ENCODE measurements at regions not wholly inside any gene's neighbourhood (a gene's known extent, or its start where the extent isn't known, plus 50 kb on each side); places are given as distances from the start of the nearest gene placed in this dataset.

- H3K27me3 ChIP-seq (ENCODE audit: control insufficient read depth in 3 of 3, insufficient read depth in 3 of 3, low read length in 3 of 3) = no peaks in the 10 kb centered on the region
- WGBS, 3 donors = 80 to 87% (median 81%) methylated on average over 5 of the region's 5 CpGs
- no peaks in the 10 kb centered on the region for H3K36me3 ChIP-seq (ENCODE audit: control insufficient read depth in 3 of 3, insufficient read depth in 2 of 3, low read depth in 1 of 3, low read length in 3 of 3)
- H3K4me3 ChIP-seq (ENCODE audit: low read depth in 1 of 3, low read length in 3 of 3) = no peak overlapping the region
- H3K9me3 ChIP-seq (ENCODE audit: control insufficient read depth in 2 of 2, insufficient read depth in 1 of 2, low read depth in 1 of 2, low read length in 1 of 2) = no peaks in the 10 kb centered on the region
- no peak for DNase-seq
- H3K4me1 ChIP-seq (ENCODE audit: control insufficient read depth in 3 of 3, insufficient read depth in 2 of 3, low read depth in 1 of 3, low read length in 2 of 3) = no peaks in the 10 kb centered on the region
- no peak overlapping the region for H3K27ac ChIP-seq (ENCODE audit: low read depth in 1 of 3, low read length in 2 of 3)
- no peak for FAIRE-seq
These were observed 88.6 kb upstream of the PCSK2 start for GRCh38 chr20:17138237-17138636.

- DNase-seq (no peak), FAIRE-seq (no peak)
- no peaks in the 10 kb centered on the region for H3K4me1 ChIP-seq (ENCODE audit: control insufficient read depth in 3 of 3, insufficient read depth in 2 of 3, low read depth in 1 of 3, low read length in 2 of 3)
- WGBS, 3 donors = 89 to 90% (median 90%) methylated on average over 3 of the region's 3 CpGs
- H3K36me3 ChIP-seq (ENCODE audit: control insufficient read depth in 3 of 3, insufficient read depth in 2 of 3, low read depth in 1 of 3, low read length in 3 of 3) = no peaks in the 10 kb centered on the region
- H3K27ac ChIP-seq (ENCODE audit: low read depth in 1 of 3, low read length in 2 of 3) = no peak overlapping the region
- H3K27me3 ChIP-seq (ENCODE audit: control insufficient read depth in 3 of 3, insufficient read depth in 3 of 3, low read length in 3 of 3) = no peaks in the 10 kb centered on the region
- no peak overlapping the region for H3K4me3 ChIP-seq (ENCODE audit: low read depth in 1 of 3, low read length in 3 of 3)
- no peaks in the 10 kb centered on the region for H3K9me3 ChIP-seq (ENCODE audit: control insufficient read depth in 2 of 2, insufficient read depth in 1 of 2, low read depth in 1 of 2, low read length in 1 of 2)
These were observed 85.9 kb upstream of the PCSK2 start for GRCh38 chr20:17140894-17141293.

DNA sequence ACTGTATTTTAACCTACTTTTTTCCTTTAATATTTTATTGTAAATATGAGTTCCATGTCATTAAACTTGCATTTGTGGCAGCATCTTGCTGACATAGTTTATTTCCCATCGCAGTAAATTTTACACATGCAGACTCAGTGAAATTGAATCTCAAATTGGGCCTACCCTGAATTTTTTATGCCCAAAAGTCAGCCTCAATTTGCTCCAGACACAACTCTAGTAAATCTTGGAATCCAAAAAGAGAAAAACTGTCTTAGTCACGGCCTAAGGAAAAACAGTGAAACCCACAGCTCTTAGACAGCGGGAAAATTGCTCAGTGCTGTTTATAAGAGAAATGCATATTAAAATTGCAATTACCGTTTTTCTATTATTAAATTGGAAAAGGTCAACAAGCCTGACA, 85.3 kb upstream of the PCSK2 start:
- Histone ChIP-seq H3K4me3 (ENCODE audit: low read depth in 1 of 3, low read length in 3 of 3) (no peak overlapping the region), H3K36me3 (ENCODE audit: control insufficient read depth in 3 of 3, insufficient read depth in 2 of 3, low read depth in 1 of 3, low read length in 3 of 3) (no peaks in the 10 kb centered on the region), H3K27me3 (ENCODE audit: control insufficient read depth in 3 of 3, insufficient read depth in 3 of 3, low read length in 3 of 3) (no peaks in the 10 kb centered on the region), H3K27ac (ENCODE audit: low read depth in 1 of 3, low read length in 2 of 3) (no peak overlapping the region), H3K9me3 (ENCODE audit: control insufficient read depth in 2 of 2, insufficient read depth in 1 of 2, low read depth in 1 of 2, low read length in 1 of 2) (no peaks in the 10 kb centered on the region), H3K4me1 (ENCODE audit: control insufficient read depth in 3 of 3, insufficient read depth in 2 of 3, low read depth in 1 of 3, low read length in 2 of 3) (no peaks in the 10 kb centered on the region)
- FAIRE-seq = no peak
- no peak for DNase-seq
- WGBS, 3 donors = 80 to 85% (median 83%) methylated on average over 4 of the region's 4 CpGs

- H3K4me3 ChIP-seq (ENCODE audit: low read depth in 1 of 3, low read length in 3 of 3) = no peak overlapping the region
- peak in 1 of 2 donors; percentile 27 for DNase-seq
- no peaks in the 10 kb centered on the region for H3K9me3 ChIP-seq (ENCODE audit: control insufficient read depth in 2 of 2, insufficient read depth in 1 of 2, low read depth in 1 of 2, low read length in 1 of 2)
- FAIRE-seq = no peak
- no peaks in the 10 kb centered on the region for H3K27me3 ChIP-seq (ENCODE audit: control insufficient read depth in 3 of 3, insufficient read depth in 3 of 3, low read length in 3 of 3)
- H3K4me1 ChIP-seq (ENCODE audit: control insufficient read depth in 3 of 3, insufficient read depth in 2 of 3, low read depth in 1 of 3, low read length in 2 of 3) = no peaks in the 10 kb centered on the region
- H3K36me3 ChIP-seq (ENCODE audit: control insufficient read depth in 3 of 3, insufficient read depth in 2 of 3, low read depth in 1 of 3, low read length in 3 of 3) = no peaks in the 10 kb centered on the region
- WGBS, 3 donors = 37 to 60% (median 42%) methylated on average over 3 of the region's 3 CpGs
- H3K27ac ChIP-seq (ENCODE audit: low read depth in 1 of 3, low read length in 2 of 3) = no peak overlapping the region
These were observed 84.2 kb upstream of the PCSK2 start for GRCh38 chr20:17142666-17143065.

GRCh38 chr20:17150858-17151257, 76.0 kb upstream of the PCSK2 start:
- no peaks in the 10 kb centered on the region for H3K9me3 ChIP-seq (ENCODE audit: control insufficient read depth in 2 of 2, insufficient read depth in 1 of 2, low read depth in 1 of 2, low read length in 1 of 2)
- H3K4me1 ChIP-seq (ENCODE audit: control insufficient read depth in 3 of 3, insufficient read depth in 2 of 3, low read depth in 1 of 3, low read length in 2 of 3) = no peaks in the 10 kb centered on the region
- WGBS, 3 donors = 34 to 43% (median 43%) methylated on average over 1 of the region's 1 CpG
- H3K27ac ChIP-seq (ENCODE audit: low read depth in 1 of 3, low read length in 2 of 3) = no peak overlapping the region
- H3K4me3 ChIP-seq (ENCODE audit: low read depth in 1 of 3, low read length in 3 of 3) = no peak overlapping the region
- no peak for FAIRE-seq
- H3K27me3 ChIP-seq (ENCODE audit: control insufficient read depth in 3 of 3, insufficient read depth in 3 of 3, low read length in 3 of 3) = no peaks in the 10 kb centered on the region
- no peaks in the 10 kb centered on the region for H3K36me3 ChIP-seq (ENCODE audit: control insufficient read depth in 3 of 3, insufficient read depth in 2 of 3, low read depth in 1 of 3, low read length in 3 of 3)
- no peak for DNase-seq

- H3K27me3 ChIP-seq (ENCODE audit: control insufficient read depth in 3 of 3, insufficient read depth in 3 of 3, low read length in 3 of 3) = no peaks in the 10 kb centered on the region
These were observed 71.4 kb upstream of the PCSK2 start for GRCh38 chr20:17155401-17155800.

DNA sequence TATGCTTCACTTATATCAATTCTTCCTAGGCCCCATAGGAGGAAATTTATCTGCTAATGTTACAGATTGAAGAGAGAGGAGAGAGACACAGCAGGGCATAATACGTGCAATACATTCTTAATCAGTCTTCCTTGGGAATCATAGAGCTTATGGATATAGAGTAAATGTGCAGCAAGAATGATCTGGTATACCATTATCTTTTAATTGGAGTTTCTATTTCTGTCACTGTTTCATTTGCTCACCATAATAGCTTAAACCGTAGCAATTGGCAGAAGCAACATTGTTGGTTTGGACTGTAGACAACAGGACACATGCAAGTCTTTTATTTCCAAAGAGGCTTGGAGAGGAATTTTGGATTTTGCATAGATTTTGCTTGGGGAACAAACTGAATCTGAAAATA, 68.1 kb upstream of the PCSK2 start:
- Histone ChIP-seq H3K27ac (ENCODE audit: low read depth in 1 of 3, low read length in 2 of 3) (no peak overlapping the region), H3K4me1 (ENCODE audit: control insufficient read depth in 3 of 3, insufficient read depth in 2 of 3, low read depth in 1 of 3, low read length in 2 of 3) (no peaks in the 10 kb centered on the region), H3K9me3 (ENCODE audit: control insufficient read depth in 2 of 2, insufficient read depth in 1 of 2, low read depth in 1 of 2, low read length in 1 of 2) (no peaks in the 10 kb centered on the region), H3K36me3 (ENCODE audit: control insufficient read depth in 3 of 3, insufficient read depth in 2 of 3, low read depth in 1 of 3, low read length in 3 of 3) (no peaks in the 10 kb centered on the region), H3K27me3 (ENCODE audit: control insufficient read depth in 3 of 3, insufficient read depth in 3 of 3, low read length in 3 of 3) (no peaks in the 10 kb centered on the region), H3K4me3 (ENCODE audit: low read depth in 1 of 3, low read length in 3 of 3) (no peak overlapping the region)
- FAIRE-seq (no peak), DNase-seq (no peak)
- 75 to 85% (median 78%) methylated on average over 2 of the region's 2 CpGs for WGBS, 3 donors

More at GRCh38 chr20:17155401-17155800, 71.4 kb upstream of the PCSK2 start:
- Histone ChIP-seq H3K27ac (ENCODE audit: low read depth in 1 of 3, low read length in 2 of 3) (no peak overlapping the region), H3K9me3 (ENCODE audit: control insufficient read depth in 2 of 2, insufficient read depth in 1 of 2, low read depth in 1 of 2, low read length in 1 of 2) (no peaks in the 10 kb centered on the region), H3K36me3 (ENCODE audit: control insufficient read depth in 3 of 3, insufficient read depth in 2 of 3, low read depth in 1 of 3, low read length in 3 of 3) (no peaks in the 10 kb centered on the region), H3K4me1 (ENCODE audit: control insufficient read depth in 3 of 3, insufficient read depth in 2 of 3, low read depth in 1 of 3, low read length in 2 of 3) (no peaks in the 10 kb centered on the region), H3K4me3 (ENCODE audit: low read depth in 1 of 3, low read length in 3 of 3) (no peak overlapping the region)
- no peak for FAIRE-seq
- DNase-seq = no peak
- WGBS, 3 donors = 59 to 80% (median 64%) methylated on average over 6 of the region's 6 CpGs

DNA sequence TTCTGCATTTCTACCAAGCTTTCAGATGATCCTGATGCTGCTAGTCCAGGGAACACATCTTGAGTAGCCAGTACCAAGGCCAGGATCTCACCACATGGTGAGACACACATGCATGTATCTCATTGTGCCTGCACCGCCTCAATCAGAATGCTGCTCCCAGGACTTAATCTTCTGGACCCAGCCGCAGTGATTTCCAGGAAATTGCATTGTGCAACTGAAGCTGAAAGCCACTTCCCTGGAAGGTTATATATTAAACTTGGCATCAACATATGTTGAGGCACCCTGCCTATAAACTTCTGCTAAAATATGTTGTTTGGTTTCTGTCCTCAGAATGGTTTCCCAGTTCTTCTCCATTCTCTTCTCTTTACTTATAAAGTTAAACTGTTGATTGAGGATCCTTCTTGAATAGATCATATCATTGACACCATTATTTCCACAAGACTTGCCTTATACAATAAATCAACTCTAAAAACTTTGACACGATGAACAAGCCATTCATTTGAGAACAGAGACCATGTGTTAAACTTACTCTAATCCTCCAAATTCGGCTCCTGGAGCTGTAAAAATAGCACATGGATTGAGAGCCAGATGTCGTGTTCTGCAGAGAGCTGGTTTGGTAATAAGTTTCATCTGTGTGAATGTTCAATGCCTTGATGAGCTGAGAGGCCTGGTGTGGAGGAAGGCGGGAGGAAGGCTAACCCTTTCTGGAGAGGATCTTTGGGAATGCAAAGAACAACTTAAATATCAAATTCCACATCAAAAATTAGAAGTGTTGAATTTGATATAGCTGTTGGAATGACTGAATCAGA, 65.0 kb upstream of the PCSK2 start:
- DNase-seq (peak in 1 of 2 donors; percentile 52), FAIRE-seq (no peak)
- no peaks in the 10 kb centered on the region for H3K9me3 ChIP-seq (ENCODE audit: control insufficient read depth in 2 of 2, insufficient read depth in 1 of 2, low read depth in 1 of 2, low read length in 1 of 2)
- H3K4me1 ChIP-seq (ENCODE audit: control insufficient read depth in 3 of 3, insufficient read depth in 2 of 3, low read depth in 1 of 3, low read length in 2 of 3) = no peaks in the 10 kb centered on the region
- 41 to 42% (median 41%) methylated on average over 6 of the region's 6 CpGs for WGBS, 3 donors
- H3K36me3 ChIP-seq (ENCODE audit: control insufficient read depth in 3 of 3, insufficient read depth in 2 of 3, low read depth in 1 of 3, low read length in 3 of 3) = no peaks in the 10 kb centered on the region
- no peak overlapping the region for H3K4me3 ChIP-seq (ENCODE audit: low read depth in 1 of 3, low read length in 3 of 3)
- H3K27me3 ChIP-seq (ENCODE audit: control insufficient read depth in 3 of 3, insufficient read depth in 3 of 3, low read length in 3 of 3) = no peaks in the 10 kb centered on the region
- H3K27ac ChIP-seq (ENCODE audit: low read depth in 1 of 3, low read length in 2 of 3) = no peak overlapping the region

Measured in small intestine (tissue), 7 donors.